Kidney epithelial cell (primary cell): ENCODE measurements at regions not wholly inside any gene's neighbourhood (a gene's known extent, or its start where the extent isn't known, plus 50 kb on each side); places are given as distances from the start of the nearest gene placed in this dataset.

ENCODE experiments used
- DNase-seq: peaks from one replicate; pipeline ENCODE4 v3.0.0-alpha.2; 2010; ENCODE audit warnings: low read depth
- H3K27me3 ChIP-seq: 2 replicates; pipeline ENCODE4 v1.6.0; 2011; ENCODE audit warnings: low read length; ENCODE audit not compliant: control insufficient read depth, insufficient read depth
- H3K36me3 ChIP-seq: 2 replicates; pipeline ENCODE4 v1.5.1; 2011; ENCODE audit warnings: low read length; ENCODE audit not compliant: control insufficient read depth, insufficient read depth
- H3K4me3 ChIP-seq: 2 replicates; pipeline ENCODE4 v1.5.1; 2011; ENCODE audit warnings: low read depth, mild to moderate bottlenecking, control low read depth, low read length
- TF ChIP-seq, protein P1 (sequence below): IDR thresholded peaks from 2 replicates; pipeline ENCODE4 v1.5.1; 2011; ENCODE audit warnings: mild to moderate bottlenecking, moderate library complexity, low read length, control low read depth, inconsistent platforms; ENCODE audit not compliant: insufficient read depth, poor library complexity, severe bottlenecking

- DNase-seq = no peak
- no peak overlapping the region for H3K4me3 ChIP-seq
- TF ChIP-seq, protein P1, sequence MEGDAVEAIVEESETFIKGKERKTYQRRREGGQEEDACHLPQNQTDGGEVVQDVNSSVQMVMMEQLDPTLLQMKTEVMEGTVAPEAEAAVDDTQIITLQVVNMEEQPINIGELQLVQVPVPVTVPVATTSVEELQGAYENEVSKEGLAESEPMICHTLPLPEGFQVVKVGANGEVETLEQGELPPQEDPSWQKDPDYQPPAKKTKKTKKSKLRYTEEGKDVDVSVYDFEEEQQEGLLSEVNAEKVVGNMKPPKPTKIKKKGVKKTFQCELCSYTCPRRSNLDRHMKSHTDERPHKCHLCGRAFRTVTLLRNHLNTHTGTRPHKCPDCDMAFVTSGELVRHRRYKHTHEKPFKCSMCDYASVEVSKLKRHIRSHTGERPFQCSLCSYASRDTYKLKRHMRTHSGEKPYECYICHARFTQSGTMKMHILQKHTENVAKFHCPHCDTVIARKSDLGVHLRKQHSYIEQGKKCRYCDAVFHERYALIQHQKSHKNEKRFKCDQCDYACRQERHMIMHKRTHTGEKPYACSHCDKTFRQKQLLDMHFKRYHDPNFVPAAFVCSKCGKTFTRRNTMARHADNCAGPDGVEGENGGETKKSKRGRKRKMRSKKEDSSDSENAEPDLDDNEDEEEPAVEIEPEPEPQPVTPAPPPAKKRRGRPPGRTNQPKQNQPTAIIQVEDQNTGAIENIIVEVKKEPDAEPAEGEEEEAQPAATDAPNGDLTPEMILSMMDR = no peak
- H3K36me3 ChIP-seq = no peaks in the 10 kb centered on the region
- no peaks in the 10 kb centered on the region for H3K27me3 ChIP-seq
These were observed 263.1 kb upstream of the MOCS1 start for GRCh38 chr6:40197371-40197770.

DNA sequence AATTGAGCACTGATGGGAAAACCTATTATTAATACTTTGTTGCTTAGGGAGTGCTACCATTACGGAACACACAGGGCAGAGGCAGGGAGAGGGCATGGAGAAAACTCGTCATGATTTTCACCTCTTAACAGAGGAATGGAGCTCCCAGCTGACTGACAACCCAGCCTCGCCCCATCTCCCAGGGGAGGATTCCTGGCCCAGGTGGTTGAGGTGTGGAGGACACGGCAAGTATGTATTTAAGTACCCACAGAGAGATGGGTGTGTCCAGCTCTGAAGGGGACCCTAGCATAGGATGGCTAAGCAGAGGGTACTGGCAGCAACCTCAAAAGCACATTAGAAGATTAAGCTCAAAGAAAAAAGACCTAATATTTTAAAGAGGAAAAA, 261.9 kb upstream of the MOCS1 start:
- Histone ChIP-seq H3K36me3 (no peaks in the 10 kb centered on the region), H3K4me3 (no peak overlapping the region), H3K27me3 (no peaks in the 10 kb centered on the region)
- no peak for DNase-seq
- TF ChIP-seq, protein P1 = no peak

DNA sequence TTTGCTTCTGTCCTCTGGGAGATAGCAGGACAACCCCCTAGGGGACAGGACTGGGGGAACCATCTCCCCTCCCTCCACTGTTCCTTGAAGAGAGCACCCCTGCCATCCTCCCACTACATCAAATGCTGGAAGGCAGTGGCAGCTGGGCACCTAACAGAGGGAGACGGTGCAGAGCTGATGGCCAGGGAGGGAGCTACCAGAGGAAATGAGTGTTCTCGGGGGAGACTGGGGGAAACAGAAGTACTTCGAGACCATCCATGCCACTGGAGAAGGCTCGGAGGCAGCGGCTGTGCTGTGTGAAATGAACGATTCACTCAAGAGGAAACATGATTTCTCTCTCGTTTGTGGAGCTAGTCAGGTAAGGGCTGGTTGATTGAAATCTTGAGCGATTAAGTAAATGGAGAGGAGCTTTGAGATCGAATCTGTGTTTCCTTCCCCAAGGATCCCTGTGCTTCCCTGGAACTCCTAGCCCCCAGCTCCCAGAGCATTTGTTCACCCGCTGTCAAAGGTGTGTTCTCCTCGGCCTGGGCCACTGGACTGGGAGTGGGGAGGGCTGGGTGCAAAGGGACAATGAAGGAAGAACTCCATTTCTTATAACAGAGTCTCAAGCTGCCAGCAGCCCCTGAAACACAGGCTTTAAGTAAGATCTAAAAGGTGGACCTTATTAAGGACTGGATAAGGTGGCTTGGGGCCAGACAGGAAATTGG, 261.3 kb upstream of the MOCS1 start:
- TF ChIP-seq, protein P1 = no peak
- DNase-seq = no peak
- no peak overlapping the region for H3K4me3 ChIP-seq
- no peaks in the 10 kb centered on the region for H3K27me3 ChIP-seq
- H3K36me3 ChIP-seq = no peaks in the 10 kb centered on the region

GRCh38 chr6:40194447-40195170, 260.3 kb upstream of the MOCS1 start:
- TF ChIP-seq, protein P1 = no peak
- Histone ChIP-seq H3K36me3 (no peaks in the 10 kb centered on the region), H3K27me3 (no peaks in the 10 kb centered on the region), H3K4me3 (no peak overlapping the region)
- DNase-seq = no peak

- Histone ChIP-seq H3K36me3 (no peaks in the 10 kb centered on the region), H3K4me3 (no peak overlapping the region), H3K27me3 (no peaks in the 10 kb centered on the region)
- DNase-seq = no peak
- TF ChIP-seq, protein P1 = no peak
These were observed 258.3 kb upstream of the MOCS1 start for GRCh38 chr6:40192516-40192915.
